ENCODE measurements at regions not wholly inside any gene's neighbourhood (a gene's known extent, or its start where the extent isn't known, plus 50 kb on each side); places are given as distances from the start of the nearest gene placed in this dataset.

DNA sequence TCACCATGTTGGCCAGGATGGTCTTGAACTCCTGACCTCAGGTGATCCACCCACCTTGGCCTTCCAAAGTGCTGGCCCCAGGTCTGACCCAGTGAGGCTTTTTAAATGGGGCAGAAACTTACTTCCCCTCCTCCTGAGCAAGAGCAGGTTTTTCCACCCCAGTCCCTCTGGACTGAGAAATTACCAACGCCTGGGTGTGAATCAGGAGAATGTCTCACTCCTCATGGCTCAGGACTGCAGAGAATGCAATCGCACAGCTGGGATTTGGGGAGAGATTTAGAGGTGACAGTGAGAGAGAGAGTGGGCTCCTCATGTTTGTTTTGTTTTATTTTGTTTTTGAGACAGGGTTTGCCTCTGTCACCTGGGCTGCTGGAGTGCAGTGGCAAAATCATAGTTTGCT, 203.6 kb downstream of the RAB11FIP4 start:
- ATAC-seq: no peak
- CTCF ChIA-PET: no interaction called here

DNA sequence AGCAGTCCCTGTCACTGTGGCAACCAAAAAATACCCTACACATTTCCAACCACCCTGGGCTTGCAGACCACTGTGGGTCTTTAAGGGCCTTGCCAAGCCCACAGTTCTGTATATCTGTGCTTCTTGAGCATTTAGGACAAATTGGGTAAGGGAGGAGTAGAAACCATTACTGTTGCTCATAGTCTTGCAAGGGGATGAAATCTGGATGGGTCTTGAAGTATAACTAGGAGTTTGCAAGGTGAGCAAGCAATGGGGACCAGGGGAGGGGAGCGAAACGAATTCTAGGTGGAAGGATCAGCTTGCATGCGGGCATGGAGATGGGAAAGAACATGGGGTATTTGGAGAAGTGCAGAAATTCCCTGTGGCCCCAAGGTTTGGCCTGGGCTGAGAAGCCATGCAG, 202.9 kb downstream of the RAB11FIP4 start:
- H3K4me3 Mint-ChIP-seq: no peak overlapping the region
- ChIA-PET POLR2A (no interaction called here), CTCF (interaction anchor here (1.0 kb wide), 1 partner anchor 36 kb away, joined by 3 read pairs; no protein-coding TSS in a partner anchor)
- no peaks in the 10 kb centered on the region for H3K27me3 Mint-ChIP-seq (ENCODE audit: low read depth)
- no peak overlapping the region for H3K27ac Mint-ChIP-seq
- no peaks in the 10 kb centered on the region for H3K36me3 Mint-ChIP-seq
- peaks cover 20% of the 10 kb centered on the region for H3K4me1 Mint-ChIP-seq
- ATAC-seq (no peak), DNase-seq (ENCODE audit: low spot score) (no peak)
- no peaks in the 10 kb centered on the region for H3K9me3 Mint-ChIP-seq
- TF ChIP-seq ZNF219 (CRISPR knock-in tag; IDR thresholded peaks at IDR 0.05; ENCODE audit: borderline replicate concordance) (no peak), FOXP1 (CRISPR knock-in tag; IDR thresholded peaks at IDR 0.05; ENCODE audit: borderline replicate concordance) (no peak), IRF2 (CRISPR knock-in tag; IDR thresholded peaks at IDR 0.05; ENCODE audit: borderline replicate concordance, low read depth) (no peak), ZNF317 (CRISPR knock-in tag; IDR thresholded peaks at IDR 0.05; ENCODE audit: borderline replicate concordance, low read depth) (no peak), ZNF396 (CRISPR knock-in tag; IDR thresholded peaks at IDR 0.05; ENCODE audit: borderline replicate concordance) (no peak), TP53 (CRISPR knock-in tag; IDR thresholded peaks at IDR 0.05) (no peak), ATF1 (CRISPR knock-in tag; IDR thresholded peaks at IDR 0.05) (no peak), CREM (CRISPR knock-in tag; IDR thresholded peaks at IDR 0.05) (no peak), NFE2L1 (CRISPR knock-in tag; IDR thresholded peaks at IDR 0.05) (no peak)
- TF ChIP-seq, protein P1, sequence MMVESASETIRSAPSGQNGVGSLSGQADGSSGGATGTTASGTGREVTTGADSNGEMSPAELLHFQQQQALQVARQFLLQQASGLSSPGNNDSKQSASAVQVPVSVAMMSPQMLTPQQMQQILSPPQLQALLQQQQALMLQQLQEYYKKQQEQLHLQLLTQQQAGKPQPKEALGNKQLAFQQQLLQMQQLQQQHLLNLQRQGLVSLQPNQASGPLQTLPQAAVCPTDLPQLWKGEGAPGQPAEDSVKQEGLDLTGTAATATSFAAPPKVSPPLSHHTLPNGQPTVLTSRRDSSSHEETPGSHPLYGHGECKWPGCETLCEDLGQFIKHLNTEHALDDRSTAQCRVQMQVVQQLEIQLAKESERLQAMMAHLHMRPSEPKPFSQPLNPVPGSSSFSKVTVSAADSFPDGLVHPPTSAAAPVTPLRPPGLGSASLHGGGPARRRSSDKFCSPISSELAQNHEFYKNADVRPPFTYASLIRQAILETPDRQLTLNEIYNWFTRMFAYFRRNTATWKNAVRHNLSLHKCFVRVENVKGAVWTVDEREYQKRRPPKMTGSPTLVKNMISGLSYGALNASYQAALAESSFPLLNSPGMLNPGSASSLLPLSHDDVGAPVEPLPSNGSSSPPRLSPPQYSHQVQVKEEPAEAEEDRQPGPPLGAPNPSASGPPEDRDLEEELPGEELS (CRISPR knock-in tag; IDR thresholded peaks at IDR 0.05): no peak
- TF ChIP-seq, protein P2, sequence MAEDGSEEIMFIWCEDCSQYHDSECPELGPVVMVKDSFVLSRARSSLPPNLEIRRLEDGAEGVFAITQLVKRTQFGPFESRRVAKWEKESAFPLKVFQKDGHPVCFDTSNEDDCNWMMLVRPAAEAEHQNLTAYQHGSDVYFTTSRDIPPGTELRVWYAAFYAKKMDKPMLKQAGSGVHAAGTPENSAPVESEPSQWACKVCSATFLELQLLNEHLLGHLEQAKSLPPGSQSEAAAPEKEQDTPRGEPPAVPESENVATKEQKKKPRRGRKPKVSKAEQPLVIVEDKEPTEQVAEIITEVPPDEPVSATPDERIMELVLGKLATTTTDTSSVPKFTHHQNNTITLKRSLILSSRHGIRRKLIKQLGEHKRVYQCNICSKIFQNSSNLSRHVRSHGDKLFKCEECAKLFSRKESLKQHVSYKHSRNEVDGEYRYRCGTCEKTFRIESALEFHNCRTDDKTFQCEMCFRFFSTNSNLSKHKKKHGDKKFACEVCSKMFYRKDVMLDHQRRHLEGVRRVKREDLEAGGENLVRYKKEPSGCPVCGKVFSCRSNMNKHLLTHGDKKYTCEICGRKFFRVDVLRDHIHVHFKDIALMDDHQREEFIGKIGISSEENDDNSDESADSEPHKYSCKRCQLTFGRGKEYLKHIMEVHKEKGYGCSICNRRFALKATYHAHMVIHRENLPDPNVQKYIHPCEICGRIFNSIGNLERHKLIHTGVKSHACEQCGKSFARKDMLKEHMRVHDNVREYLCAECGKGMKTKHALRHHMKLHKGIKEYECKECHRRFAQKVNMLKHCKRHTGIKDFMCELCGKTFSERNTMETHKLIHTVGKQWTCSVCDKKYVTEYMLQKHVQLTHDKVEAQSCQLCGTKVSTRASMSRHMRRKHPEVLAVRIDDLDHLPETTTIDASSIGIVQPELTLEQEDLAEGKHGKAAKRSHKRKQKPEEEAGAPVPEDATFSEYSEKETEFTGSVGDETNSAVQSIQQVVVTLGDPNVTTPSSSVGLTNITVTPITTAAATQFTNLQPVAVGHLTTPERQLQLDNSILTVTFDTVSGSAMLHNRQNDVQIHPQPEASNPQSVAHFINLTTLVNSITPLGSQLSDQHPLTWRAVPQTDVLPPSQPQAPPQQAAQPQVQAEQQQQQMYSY (CRISPR knock-in tag; IDR thresholded peaks at IDR 0.05): no peak
- TF ChIP-seq, protein P3, sequence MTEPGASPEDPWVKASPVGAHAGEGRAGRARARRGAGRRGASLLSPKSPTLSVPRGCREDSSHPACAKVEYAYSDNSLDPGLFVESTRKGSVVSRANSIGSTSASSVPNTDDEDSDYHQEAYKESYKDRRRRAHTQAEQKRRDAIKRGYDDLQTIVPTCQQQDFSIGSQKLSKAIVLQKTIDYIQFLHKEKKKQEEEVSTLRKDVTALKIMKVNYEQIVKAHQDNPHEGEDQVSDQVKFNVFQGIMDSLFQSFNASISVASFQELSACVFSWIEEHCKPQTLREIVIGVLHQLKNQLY (CRISPR knock-in tag; IDR thresholded peaks at IDR 0.05): no peak
- TF ChIP-seq, protein P4, sequence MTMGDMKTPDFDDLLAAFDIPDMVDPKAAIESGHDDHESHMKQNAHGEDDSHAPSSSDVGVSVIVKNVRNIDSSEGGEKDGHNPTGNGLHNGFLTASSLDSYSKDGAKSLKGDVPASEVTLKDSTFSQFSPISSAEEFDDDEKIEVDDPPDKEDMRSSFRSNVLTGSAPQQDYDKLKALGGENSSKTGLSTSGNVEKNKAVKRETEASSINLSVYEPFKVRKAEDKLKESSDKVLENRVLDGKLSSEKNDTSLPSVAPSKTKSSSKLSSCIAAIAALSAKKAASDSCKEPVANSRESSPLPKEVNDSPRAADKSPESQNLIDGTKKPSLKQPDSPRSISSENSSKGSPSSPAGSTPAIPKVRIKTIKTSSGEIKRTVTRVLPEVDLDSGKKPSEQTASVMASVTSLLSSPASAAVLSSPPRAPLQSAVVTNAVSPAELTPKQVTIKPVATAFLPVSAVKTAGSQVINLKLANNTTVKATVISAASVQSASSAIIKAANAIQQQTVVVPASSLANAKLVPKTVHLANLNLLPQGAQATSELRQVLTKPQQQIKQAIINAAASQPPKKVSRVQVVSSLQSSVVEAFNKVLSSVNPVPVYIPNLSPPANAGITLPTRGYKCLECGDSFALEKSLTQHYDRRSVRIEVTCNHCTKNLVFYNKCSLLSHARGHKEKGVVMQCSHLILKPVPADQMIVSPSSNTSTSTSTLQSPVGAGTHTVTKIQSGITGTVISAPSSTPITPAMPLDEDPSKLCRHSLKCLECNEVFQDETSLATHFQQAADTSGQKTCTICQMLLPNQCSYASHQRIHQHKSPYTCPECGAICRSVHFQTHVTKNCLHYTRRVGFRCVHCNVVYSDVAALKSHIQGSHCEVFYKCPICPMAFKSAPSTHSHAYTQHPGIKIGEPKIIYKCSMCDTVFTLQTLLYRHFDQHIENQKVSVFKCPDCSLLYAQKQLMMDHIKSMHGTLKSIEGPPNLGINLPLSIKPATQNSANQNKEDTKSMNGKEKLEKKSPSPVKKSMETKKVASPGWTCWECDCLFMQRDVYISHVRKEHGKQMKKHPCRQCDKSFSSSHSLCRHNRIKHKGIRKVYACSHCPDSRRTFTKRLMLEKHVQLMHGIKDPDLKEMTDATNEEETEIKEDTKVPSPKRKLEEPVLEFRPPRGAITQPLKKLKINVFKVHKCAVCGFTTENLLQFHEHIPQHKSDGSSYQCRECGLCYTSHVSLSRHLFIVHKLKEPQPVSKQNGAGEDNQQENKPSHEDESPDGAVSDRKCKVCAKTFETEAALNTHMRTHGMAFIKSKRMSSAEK (CRISPR knock-in tag; IDR thresholded peaks at IDR 0.05; ENCODE audit: borderline replicate concordance): no peak

More for the DNA sequence above, 203.6 kb downstream of the RAB11FIP4 start:
- peaks cover 20% of the 10 kb centered on the region for H3K4me1 Mint-ChIP-seq
- no peak for TF ChIP-seq TEAD4 (CRISPR knock-in tag; IDR thresholded peaks at IDR 0.05)
- no peak for TF ChIP-seq MYBL2 (CRISPR knock-in tag; IDR thresholded peaks at IDR 0.05)
- TF ChIP-seq, protein P5, sequence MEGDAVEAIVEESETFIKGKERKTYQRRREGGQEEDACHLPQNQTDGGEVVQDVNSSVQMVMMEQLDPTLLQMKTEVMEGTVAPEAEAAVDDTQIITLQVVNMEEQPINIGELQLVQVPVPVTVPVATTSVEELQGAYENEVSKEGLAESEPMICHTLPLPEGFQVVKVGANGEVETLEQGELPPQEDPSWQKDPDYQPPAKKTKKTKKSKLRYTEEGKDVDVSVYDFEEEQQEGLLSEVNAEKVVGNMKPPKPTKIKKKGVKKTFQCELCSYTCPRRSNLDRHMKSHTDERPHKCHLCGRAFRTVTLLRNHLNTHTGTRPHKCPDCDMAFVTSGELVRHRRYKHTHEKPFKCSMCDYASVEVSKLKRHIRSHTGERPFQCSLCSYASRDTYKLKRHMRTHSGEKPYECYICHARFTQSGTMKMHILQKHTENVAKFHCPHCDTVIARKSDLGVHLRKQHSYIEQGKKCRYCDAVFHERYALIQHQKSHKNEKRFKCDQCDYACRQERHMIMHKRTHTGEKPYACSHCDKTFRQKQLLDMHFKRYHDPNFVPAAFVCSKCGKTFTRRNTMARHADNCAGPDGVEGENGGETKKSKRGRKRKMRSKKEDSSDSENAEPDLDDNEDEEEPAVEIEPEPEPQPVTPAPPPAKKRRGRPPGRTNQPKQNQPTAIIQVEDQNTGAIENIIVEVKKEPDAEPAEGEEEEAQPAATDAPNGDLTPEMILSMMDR (IDR thresholded peaks at IDR 0.05): no peak
- TF ChIP-seq HMGA2 (CRISPR knock-in tag; IDR thresholded peaks at IDR 0.05): no peak
- TF ChIP-seq, protein P6, sequence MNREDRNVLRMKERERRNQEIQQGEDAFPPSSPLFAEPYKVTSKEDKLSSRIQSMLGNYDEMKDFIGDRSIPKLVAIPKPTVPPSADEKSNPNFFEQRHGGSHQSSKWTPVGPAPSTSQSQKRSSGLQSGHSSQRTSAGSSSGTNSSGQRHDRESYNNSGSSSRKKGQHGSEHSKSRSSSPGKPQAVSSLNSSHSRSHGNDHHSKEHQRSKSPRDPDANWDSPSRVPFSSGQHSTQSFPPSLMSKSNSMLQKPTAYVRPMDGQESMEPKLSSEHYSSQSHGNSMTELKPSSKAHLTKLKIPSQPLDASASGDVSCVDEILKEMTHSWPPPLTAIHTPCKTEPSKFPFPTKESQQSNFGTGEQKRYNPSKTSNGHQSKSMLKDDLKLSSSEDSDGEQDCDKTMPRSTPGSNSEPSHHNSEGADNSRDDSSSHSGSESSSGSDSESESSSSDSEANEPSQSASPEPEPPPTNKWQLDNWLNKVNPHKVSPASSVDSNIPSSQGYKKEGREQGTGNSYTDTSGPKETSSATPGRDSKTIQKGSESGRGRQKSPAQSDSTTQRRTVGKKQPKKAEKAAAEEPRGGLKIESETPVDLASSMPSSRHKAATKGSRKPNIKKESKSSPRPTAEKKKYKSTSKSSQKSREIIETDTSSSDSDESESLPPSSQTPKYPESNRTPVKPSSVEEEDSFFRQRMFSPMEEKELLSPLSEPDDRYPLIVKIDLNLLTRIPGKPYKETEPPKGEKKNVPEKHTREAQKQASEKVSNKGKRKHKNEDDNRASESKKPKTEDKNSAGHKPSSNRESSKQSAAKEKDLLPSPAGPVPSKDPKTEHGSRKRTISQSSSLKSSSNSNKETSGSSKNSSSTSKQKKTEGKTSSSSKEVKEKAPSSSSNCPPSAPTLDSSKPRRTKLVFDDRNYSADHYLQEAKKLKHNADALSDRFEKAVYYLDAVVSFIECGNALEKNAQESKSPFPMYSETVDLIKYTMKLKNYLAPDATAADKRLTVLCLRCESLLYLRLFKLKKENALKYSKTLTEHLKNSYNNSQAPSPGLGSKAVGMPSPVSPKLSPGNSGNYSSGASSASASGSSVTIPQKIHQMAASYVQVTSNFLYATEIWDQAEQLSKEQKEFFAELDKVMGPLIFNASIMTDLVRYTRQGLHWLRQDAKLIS (CRISPR knock-in tag; IDR thresholded peaks at IDR 0.05; ENCODE audit: borderline replicate concordance): no peak
- no peak overlapping the region for H3K4me3 Mint-ChIP-seq
- no peaks in the 10 kb centered on the region for H3K27me3 Mint-ChIP-seq (ENCODE audit: low read depth)
- POLR2A ChIA-PET: no interaction called here
- no peaks in the 10 kb centered on the region for H3K36me3 Mint-ChIP-seq
- H3K9me3 Mint-ChIP-seq: no peaks in the 10 kb centered on the region
- no peak for DNase-seq (ENCODE audit: low spot score)
- no peak overlapping the region for H3K27ac Mint-ChIP-seq

All from WTC11 (cell line).